AG04450 (cell line): ENCODE measurements at regions not wholly inside any gene's neighbourhood (a gene's known extent, or its start where the extent isn't known, plus 50 kb on each side); places are given as distances from the start of the nearest gene placed in this dataset.

Experiments
- CTCF ChIA-PET: fragments of 300-600, 350-600 bp; formaldehyde crosslinking; extraction: SDS; loops from one replicate; lab custom pipeline; 2022; ENCODE audit warnings: antibody characterized with exemption, inconsistent platforms; lab: Charles Lee
- POLR2A ChIA-PET: fragments of 350-600 bp; formaldehyde crosslinking; extraction: SDS; loops from one replicate; lab custom pipeline; 2021; ENCODE audit warnings: antibody characterized with exemption, inconsistent platforms; lab: Yijun Ruan, JAX
- DNase-seq: peaks from one replicate; pipeline ENCODE4 v3.0.0-alpha.2; 2011; ENCODE audit warnings: low read depth, low spot score
- H3K27ac ChIP-seq: one replicate; pipeline ENCODE4 v1.5.1; 2012; ENCODE audit warnings: low read depth, low read length, control low read depth
- H3K27me3 ChIP-seq: one replicate; pipeline ENCODE4 v1.6.0; 2012; ENCODE audit warnings: low read length; ENCODE audit not compliant: control insufficient read depth, insufficient read depth
- H3K4me3 ChIP-seq: 2 replicates; pipeline ENCODE4 v1.5.1; 2011; ENCODE audit warnings: mild to moderate bottlenecking, low read depth, low read length, control low read depth
- H3K9me3 ChIP-seq: 2 replicates; pipeline ENCODE4 v1.5.1; 2012; ENCODE audit warnings: low read length; ENCODE audit not compliant: control insufficient read depth, insufficient read depth
- TF ChIP-seq, protein P1 (sequence below): IDR thresholded peaks from 2 replicates; pipeline ENCODE4 v1.5.1; 2011; ENCODE audit warnings: low read depth, low read length, control low read depth, inconsistent platforms

DNA sequence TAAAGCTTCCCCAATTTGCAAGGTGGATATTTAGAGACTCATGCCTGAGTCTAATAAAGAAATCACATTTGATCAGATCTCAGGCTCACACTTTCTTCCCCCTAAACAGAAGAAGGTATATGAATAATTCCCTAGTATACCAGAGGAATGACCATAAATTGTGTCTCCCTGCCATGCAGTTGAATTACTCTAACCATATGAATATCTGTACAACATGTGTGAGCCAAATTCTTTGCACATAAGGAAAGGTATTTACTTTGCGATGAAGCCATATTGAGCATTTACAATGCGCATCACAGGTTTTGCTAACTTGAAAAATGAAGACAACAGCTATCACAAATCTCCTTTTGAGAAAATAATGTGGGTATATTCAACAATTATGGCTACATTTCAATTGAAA lies 479.4 kb downstream of the NR2F1-AS1 start:
- H3K27me3 ChIP-seq = no peaks in the 10 kb centered on the region
- DNase-seq = no peak
- no peak overlapping the region for H3K4me3 ChIP-seq
- POLR2A ChIA-PET = no interaction called here
- TF ChIP-seq, protein P1, sequence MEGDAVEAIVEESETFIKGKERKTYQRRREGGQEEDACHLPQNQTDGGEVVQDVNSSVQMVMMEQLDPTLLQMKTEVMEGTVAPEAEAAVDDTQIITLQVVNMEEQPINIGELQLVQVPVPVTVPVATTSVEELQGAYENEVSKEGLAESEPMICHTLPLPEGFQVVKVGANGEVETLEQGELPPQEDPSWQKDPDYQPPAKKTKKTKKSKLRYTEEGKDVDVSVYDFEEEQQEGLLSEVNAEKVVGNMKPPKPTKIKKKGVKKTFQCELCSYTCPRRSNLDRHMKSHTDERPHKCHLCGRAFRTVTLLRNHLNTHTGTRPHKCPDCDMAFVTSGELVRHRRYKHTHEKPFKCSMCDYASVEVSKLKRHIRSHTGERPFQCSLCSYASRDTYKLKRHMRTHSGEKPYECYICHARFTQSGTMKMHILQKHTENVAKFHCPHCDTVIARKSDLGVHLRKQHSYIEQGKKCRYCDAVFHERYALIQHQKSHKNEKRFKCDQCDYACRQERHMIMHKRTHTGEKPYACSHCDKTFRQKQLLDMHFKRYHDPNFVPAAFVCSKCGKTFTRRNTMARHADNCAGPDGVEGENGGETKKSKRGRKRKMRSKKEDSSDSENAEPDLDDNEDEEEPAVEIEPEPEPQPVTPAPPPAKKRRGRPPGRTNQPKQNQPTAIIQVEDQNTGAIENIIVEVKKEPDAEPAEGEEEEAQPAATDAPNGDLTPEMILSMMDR = no peak
- CTCF ChIA-PET = interaction anchor here (0.6 to 1.2 kb wide), 2 partner anchors 9 to 18 kb away, joined by 3 to 5 read pairs; no protein-coding TSS in a partner anchor
- H3K27ac ChIP-seq = no peak overlapping the region
- no peaks in the 10 kb centered on the region for H3K9me3 ChIP-seq

DNA sequence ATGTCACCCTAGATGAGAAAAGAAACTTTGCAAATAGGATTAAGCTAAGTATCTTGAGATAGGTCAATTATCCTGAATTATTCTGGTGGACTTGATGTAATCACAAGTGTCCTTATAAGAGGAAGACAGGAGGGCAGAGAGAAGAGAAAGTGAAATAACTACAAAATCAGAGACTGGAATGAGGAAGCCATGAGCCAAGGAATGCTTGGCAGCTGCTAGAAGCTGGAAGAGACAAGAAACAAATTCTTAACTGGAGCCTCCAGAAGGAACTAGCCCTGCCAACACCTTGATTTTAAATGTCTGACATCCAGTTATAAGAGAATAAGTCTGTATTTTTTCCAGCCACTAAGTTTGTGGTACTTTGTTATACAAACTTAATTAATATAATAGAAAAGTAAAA lies 480.0 kb downstream of the NR2F1-AS1 start:
- Histone ChIP-seq H3K9me3 (no peaks in the 10 kb centered on the region), H3K4me3 (no peak overlapping the region), H3K27me3 (no peaks in the 10 kb centered on the region), H3K27ac (no peak overlapping the region)
- TF ChIP-seq, protein P1 = no peak
- CTCF ChIA-PET = no interaction called here
- POLR2A ChIA-PET = no interaction called here
- no peak for DNase-seq

DNA sequence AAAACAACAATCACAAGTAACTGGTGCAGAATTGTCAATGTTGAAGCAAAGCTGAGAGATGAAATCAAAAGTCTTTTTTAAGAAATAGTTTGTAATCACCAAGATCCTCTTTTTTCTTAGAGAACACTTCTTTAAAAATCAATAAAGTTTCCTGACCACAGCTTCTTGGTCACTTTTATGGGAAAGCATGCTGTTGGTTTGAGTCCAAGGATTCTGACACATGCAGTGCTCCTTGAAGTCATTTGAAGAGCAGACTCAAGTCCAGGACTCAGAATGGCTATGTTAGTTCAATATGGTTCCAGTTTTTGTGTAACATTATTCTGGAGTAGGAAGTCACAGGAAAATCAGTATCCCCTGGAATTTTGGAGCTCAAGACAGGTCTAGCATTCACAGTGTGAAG lies 480.6 kb downstream of the NR2F1-AS1 start:
- ChIA-PET CTCF (no interaction called here), POLR2A (no interaction called here)

DNA sequence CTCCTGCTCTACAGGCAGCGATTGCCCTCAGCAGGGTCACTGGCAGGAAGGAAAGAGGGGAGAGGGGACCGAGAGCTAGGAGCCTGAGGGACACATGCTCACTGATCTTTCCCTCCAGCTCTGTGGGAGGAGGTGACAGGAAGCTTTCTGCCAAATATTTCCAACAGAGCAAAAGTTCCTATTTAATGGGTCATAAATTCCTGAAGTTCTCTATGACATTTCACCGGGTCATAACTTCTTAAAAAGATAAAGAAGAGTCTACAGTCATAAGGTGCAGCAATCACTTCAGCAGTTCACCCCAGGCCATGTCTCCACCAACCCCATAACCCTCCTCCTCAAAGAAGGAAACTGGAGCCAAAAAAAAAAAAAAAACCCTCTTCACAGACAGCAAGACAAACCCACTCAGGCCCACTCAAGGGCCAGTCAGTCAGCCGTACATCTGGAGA lies 481.1 kb downstream of the NR2F1-AS1 start:
- Histone ChIP-seq H3K4me3 (no peak overlapping the region), H3K27me3 (no peaks in the 10 kb centered on the region), H3K9me3 (no peaks in the 10 kb centered on the region), H3K27ac (no peak overlapping the region)
- ChIA-PET POLR2A (no interaction called here), CTCF (no interaction called here)
- TF ChIP-seq, protein P1 = no peak
- DNase-seq = no peak

More for the DNA sequence above, 480.6 kb downstream of the NR2F1-AS1 start:
- no peaks in the 10 kb centered on the region for H3K27me3 ChIP-seq
- no peak for DNase-seq
- no peak overlapping the region for H3K27ac ChIP-seq
- H3K9me3 ChIP-seq = no peaks in the 10 kb centered on the region
- TF ChIP-seq, protein P1 = no peak
- H3K4me3 ChIP-seq = no peak overlapping the region

DNA sequence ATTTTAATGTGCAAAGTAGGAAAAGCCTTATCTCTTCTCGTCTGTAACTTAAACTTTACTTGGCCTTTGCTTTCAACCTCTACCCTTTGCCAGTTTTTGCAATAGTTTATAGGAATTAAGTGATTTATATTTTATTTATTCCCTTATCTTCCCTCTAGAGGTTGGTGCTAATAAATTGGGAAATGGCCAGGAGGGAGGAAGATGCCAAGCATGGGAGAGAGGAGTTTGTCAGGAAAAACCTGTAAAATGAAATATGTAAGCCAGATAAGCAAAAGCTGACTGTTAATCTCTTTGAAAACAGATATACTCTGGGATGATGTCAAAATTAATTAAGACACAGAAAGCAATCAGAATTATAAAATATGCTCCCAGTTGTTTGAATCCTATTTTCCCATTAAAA lies 484.5 kb downstream of the NR2F1-AS1 start:
- CTCF ChIA-PET = no interaction called here
- Histone ChIP-seq H3K9me3 (no peaks in the 10 kb centered on the region), H3K4me3 (no peak overlapping the region), H3K27ac (no peak overlapping the region), H3K27me3 (no peaks in the 10 kb centered on the region)
- POLR2A ChIA-PET = no interaction called here
- TF ChIP-seq, protein P1 = no peak
- no peak for DNase-seq
